HG02798 (cell line): ENCODE measurements at regions not wholly inside any gene's neighbourhood (a gene's known extent, or its start where the extent isn't known, plus 50 kb on each side); places are given as distances from the start of the nearest gene placed in this dataset.

ENCODE experiments used
- ATAC-seq: cut with Tn5 transposase; IDR thresholded peaks from one replicate; pipeline ENCODE4 v1.9.1; 2021; ENCODE audit warnings: mild to moderate bottlenecking; ENCODE audit not compliant: unreplicated experiment, poor library complexity

DNA sequence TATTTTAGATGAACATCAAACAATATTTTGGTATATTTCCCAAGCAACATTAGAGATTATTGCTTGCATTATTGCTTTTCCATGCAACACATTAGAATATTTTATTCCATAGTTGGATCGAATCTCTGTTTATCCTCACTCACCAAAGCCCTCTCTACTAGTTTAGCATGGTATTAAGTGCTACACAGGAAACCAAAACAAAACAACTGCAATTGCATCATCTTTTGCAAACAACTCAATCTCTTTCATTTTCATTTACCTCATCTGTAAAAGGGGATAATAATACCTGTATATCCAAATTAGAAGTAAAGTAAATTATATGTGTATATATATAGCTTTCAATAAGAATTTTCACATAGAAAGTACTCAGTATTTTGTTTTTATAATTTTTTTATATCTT lies 147.8 kb upstream of the PCDH9 start:
- ATAC-seq, result no peak

DNA sequence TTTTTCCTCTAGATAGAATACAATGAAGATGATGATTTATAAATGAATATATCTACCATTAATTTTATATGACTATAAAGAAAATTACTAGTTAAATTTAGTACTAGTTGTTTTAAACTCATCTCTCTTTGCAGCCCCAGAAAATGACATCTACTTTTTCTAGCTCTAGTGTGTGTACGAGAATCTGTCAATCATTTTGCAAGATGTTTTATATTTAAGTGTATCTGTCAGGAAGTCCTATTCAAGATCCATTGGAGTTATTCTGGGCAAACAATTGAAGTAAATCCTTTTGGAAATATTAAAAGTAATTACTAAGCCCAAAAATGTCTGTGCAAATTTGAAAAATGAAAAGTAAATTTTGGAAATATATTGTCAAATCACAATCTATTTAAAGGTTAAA lies 144.3 kb upstream of the PCDH9 start:
- ATAC-seq, result no peak

DNA sequence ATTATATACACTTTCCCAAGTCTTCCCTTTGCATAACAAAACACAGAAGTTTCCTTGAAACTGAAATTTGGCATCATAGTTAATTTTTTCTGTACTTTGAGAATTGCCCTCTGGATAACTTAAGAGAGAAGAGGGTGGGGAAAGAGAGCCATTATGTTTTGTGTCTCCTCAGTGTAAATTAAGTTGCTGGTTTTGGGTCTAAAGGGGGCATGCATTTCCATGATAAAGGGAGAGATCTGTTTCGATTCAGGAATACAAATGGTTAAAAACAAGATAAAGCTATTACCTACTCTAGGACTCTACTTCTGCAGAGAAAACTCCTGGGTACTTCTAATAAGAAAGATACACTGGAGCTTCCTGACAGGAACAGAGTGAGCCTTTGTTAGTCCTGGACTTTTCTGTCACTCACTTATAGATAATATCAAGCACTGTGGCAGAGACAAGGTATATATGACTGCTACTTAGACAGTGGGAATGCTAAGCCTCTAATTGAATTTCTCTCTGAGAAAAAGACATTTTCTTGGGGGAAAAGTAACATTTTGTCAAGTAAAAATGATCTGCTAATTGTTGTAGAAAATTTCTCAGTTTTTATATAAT lies 142.8 kb upstream of the PCDH9 start:
- ATAC-seq, result no peak

DNA sequence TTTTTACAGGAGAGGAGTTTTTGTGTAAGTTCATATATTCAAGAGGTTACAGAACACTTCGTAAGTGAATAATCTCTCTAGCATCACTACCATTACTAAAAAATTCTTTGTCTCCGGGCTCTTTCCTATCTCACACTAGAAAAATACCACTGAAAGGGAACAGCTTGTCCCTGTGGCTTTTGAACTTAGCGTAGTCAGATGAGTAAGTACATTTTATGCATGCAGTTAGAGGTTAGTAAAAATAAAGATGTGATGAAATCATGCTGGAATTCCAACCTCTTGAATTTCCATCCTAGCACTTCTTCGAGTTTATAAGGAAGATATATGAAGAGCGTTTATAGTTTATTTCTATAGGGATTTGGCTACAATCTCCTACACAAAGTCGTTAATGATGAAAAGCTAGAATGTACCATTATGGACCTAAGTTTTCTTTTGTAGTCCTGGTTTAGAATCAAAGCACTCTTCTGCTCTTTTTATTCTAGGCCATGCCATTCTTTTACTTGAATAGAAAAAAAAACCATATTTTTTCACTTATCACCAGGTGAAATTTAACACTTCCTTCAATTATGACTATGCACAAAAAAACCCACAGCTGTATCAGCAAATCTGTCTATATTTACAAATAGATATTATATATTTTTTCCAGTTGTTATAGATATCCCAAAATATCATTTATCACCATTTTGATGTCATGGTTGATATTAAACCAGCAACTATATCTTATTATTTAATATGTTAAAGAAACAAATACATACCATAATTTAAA lies 139.9 kb upstream of the PCDH9 start:
- no peak for ATAC-seq

DNA sequence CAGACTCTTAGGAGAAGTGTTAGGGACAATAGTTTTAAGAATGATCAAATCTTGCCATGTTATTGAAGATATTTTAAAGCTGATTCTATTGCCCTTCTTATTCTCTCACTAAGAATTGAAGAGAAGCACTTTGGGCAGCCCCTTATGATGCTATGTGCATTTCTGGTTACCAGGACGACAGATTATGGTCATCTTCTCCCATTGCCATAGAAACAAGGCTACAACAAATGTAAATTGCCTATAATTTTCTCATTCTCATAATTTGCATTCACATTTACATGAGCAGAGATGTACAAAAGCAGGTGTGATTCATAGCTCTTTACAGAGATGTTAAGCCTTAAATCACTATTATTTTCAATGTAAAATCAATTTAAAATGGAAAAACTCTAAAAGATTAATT lies 137.3 kb upstream of the PCDH9 start:
- no peak for ATAC-seq

DNA sequence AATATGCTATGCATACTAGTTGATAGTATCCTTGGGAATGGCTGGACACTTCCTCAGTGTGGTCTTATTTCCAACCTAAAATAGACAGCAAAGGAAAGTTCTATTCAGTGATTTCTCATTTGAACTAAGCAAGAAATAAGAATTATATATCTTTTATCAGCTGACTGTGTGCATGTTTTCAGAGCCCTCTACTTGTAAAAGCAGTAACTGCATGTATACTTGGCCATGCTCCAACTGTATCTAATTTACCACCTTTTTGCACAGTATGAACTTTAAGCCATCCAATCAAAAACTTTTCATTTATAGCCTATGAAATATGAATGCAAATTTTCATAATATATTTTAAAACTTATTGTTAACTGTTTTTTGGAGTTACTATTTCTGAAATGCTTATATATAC lies 136.4 kb upstream of the PCDH9 start:
- no peak for ATAC-seq

DNA sequence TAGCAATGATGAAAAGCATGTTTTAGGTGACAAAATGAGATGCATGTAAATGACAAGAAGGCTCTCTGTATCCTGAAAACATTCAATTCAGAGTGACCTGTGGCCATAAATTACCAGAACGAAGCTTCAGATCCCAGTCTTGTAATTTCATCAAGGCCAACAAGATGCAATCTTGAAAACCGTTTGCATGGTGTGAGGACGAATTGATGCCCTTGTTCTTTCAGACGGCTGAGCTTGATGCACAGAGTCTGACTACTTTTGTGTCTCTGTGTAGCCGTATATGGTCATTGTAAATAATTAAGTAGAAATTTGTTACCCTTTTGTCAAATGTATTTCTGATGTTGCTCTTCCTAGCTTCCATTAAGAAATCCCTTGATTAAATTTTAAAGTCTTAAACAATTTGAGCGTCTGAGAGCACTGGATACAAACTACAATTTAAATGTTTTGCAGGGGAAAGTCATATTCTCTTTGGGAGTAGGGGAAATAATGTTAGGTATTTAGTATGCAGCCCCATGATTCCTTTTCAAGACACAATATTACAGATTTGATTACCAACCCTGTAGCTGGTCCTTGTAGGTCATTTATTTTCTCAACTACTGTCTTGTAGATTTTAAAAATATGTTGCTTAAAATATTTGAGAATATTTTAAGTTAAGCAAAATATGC lies 125.8 kb upstream of the PCDH9 start:
- ATAC-seq, result no peak

DNA sequence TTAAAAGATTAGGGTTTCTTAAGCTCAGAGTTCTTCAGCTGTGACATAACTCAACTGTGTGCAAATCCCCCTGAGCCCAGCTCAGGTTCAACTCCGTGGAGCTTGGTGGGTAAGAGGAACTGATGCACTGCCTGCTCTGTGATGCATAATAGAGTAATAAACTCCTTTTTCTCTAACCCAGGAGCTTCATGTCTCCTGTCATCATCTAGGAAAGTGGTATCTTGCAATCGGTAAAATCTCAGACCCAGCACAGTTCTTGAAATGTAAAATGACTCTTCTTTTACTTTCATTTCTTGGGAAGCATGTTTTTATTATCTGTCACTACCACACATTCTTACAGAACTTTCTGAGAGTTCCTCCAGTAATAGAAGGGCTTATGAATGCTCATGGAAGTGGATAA lies 123.8 kb upstream of the PCDH9 start:
- no peak for ATAC-seq

DNA sequence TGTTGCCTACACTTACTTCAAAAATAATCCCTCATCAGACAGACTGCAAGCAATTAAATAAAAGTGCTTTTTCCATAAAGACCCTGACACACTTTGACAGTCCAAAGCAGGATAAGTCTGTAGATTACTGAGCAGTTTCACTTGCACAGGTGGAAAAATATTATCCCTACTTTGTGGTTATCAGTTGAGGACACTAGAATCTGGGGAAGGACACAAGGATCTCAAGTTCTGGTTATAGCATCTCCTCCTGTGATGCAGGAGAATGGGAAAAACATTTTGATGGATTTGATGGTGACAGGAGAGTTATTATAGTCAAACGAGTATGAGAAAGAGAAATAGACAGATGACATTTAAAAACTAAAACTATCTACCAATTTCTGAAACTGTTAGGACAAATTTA lies 122.9 kb upstream of the PCDH9 start:
- ATAC-seq, result no peak

DNA sequence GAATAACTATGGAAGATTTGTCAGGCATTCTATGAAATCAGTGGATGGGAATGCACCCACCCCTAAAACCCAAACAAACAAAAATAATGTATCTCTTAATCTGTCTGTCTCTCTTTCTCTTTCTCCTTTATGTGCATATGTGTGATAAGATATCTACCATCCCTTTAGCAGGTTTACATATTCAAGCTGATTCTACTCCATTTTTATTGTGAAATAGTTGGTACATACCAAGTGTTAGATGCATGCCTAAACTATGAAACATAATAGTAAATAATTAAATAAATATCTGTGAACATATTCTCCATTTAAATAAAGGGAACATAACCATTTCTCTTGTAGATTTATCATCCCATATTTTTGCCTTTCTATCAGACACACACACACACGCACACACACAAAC lies 121.8 kb upstream of the PCDH9 start:
- no peak for ATAC-seq

DNA sequence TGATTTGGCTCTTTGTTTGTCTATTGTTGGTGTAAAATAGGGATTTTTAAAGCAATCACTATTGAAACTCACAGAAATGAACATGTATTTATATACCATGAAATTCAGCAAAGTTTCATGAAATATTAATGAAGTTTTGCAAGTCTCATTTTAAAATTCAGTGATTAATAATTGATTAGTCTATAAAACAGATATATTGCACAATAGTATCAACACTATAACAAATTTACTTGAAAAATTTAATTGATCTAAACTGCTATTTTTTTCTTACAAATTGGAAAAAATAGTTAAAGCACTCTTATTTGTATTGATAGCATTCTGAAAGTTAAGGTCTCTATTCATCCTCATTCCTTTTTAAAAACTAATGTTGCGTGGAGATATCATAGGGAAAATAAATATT lies 121.0 kb upstream of the PCDH9 start:
- no peak for ATAC-seq

DNA sequence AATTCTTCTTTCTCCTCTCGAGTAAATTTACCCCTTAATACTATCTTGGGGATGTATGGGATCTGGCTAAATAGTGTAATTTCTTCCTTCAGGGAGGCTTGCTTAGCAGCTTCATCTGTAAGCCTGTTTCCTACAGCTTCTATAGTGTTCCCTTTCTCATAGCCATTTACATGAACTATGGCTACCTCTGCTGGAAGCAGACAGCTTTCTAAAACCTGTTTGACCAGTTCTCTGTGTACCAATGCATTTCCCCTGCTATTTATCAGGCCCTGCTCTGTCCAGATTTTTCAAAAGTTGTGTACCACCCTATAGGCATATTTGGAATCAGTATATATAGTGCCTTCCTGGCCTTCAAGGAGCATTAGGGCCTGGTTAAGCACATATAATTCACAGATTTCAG lies 113.6 kb upstream of the PCDH9 start:
- no peak for ATAC-seq

DNA sequence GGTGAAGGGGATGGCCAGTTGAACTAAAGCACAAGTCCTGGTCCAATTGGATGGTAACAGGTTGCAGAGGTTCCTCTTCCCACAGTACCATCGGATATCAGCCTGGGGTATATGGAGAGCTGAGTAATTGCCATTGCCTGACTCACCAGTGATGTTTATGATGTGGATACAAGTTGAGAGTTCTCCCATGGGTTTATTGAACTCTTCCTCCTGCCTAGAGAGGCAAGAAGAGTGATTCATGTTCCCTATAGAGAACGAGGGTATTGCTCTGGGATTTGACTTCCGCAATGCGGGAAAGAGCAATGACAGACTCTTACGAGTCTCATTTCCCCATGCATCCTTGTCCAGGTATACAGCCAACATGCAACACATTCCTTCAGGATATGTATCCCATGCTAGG lies 111.3 kb upstream of the PCDH9 start:
- ATAC-seq, result no peak

DNA sequence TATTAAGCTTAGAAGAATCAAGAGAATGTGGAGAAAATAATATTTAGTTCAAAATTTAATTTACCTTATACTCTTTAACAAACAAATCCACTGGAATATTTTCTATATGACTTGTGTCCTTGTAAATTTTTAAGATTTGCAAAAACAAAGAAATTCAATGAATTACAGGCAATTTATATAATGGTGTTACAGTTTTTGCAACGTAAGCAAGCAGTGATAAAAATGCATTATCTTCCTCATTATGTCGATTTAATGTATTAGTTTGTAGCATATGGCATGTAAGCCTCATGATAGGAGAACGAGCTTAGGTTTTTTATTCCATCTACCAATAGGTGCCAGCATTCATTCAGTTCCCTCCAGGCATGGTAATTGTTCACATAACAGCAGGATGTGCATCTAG lies 100.0 kb upstream of the PCDH9 start:
- ATAC-seq, result no peak

DNA sequence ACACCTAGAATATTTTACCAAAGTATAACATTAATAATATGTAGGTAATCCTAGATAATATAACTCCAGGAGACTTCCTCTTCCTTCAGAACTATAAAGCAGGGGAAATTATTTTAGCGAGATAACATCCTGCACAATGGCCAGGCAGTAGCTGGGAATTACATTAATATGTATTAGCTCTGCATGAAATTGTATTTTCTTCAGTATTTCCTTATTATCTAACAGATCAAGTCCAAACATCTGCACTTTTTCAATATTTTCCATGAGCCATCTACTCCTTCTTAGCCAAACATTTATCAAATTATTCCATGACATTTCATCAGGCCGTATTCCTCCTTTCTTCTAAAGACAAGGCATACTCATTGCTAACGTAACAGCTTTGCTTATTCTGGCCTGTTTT lies 98.8 kb upstream of the PCDH9 start:
- ATAC-seq, result no peak

DNA sequence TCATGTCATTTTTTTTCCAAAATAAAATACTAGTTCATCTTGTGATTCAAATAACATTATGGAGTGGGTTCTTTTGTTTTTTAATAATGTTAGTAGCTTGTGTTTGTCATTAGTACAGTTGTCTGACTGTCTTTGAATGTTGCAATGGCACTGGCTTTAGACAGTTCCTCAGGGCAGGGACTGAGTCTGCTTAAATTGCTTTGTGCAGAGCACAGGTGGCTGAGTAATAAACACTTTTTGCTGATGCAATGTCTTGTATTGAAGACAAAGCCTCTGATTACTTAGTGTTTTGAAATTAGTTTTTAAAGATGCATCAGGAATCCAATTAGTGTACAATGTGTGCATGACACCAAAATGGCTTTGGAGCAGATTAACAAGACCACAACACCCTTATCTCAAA lies 88.7 kb upstream of the PCDH9 start:
- no peak for ATAC-seq

DNA sequence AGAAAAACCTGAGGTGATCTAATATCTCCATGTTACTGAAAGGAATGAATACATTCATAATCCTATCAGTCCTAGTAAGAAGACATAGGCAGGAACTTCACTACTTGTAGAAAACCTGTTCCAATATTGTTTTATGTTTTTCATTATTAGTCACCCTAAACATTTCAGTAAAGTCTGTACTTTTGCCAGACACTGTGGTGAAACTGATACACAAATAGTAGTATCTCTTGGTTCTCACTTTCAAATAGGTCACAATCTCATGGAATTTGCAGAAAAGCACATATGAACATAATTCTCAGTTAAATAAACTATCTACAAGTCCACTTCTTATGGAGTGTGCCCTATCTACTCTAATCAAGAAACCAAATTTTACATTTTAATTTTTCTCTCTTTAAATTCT lies 88.3 kb upstream of the PCDH9 start:
- ATAC-seq, result no peak

DNA sequence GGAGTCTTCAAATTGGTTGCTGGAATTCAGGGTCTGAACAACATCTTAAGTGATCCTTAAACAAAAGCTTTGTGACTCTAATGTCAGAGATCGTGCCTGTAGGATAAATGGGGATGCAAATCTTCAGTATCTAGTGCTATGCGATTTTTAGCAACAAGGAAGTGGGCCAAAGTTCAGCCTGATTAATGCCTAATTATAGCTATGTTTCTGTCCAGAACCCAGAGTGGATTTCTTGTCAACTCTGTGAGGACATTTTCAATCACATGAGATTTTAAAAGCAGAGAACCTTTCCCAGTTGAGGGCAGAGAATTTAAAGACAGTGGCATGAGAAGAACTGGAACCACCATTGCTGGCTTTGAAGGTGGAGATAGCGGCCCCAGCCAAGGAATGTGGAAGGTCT lies 84.3 kb upstream of the PCDH9 start:
- no peak for ATAC-seq

DNA sequence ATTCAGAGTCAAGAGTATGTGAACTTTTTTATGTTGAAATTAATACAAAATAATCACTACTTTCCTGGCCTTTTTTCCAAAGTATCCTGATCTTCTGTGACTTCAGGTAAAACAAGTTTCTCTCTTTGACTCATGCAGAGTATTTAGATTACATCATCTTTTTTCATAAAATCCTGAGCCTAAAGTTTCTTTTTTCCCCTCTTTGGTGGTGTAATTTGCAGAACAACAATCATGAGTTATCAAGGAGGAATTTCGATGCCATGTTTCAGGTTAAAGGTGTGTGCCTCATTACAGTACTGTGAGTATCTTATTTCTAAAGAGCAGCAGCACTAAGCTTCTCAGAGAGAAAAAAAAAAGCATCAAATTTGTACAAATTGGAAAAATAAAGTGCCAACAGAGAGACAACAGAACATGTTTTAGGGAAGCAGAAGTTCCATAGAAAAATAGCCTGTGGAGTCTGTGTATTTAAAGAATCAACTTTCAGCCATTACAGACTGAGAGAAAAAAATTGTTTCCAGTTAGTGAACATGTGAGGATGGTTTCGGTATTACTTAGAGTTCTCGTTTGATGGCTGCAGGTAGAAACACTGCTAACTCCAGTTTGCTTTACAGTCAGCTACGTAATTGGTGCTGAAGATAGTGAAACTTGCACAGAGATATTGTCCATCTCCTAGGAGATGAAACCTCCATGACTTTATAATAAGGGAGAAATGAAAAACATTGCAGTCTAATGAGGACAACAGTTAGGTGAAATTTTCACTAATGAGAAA lies 78.1 kb upstream of the PCDH9 start:
- ATAC-seq, result peak; percentile 54

DNA sequence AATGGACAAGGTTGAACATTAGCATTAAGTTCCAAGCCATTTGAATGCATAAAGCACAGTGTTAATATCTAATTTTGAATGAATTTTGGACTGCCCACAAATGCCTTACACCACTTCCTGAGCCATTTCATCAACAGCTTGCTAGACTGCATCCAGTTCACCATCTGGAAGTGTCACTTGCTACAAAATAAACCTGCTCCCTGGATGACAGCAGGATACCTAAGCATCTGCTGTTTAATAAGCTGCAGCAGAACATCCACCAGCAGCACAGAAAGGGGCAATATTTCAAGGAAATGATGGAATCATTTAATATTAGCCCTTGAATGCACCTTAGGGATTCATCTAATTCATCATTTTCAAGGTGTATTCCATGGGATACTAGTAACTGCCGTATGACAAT lies 76.6 kb upstream of the PCDH9 start:
- ATAC-seq, result no peak

DNA sequence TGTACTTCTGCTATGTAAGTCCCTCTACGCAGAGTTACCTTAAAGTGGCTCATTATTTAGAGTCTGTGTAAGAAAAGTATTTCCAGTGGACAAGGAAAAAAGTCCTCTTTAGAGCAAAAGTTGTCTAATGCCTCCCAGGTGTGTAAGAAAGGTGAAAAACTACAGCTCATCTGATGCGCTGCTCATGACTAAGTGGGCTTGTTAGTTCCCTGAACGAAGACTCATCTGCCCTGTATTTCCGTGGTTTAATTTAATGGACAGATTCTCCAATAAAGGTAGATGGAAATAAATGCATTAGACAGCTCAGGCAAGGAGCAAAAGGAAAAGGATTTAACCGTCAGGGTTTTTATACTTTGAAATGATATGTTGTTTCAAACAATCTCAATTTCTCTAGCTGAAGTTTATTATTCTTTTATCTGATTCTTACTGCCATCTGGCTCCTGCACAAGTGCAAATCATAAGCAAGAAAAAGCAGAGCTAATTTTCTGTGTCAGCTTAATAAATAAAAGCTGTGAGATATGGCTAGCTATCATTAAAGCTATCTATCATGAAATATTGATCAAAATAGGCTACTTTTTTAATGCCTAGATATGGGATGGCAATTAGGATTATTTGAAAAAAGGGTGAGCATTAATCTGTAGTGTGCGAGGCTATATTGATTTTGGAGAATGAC lies 73.7 kb upstream of the PCDH9 start:
- ATAC-seq, result no peak
